ENCODE measurements at regions not wholly inside any gene's neighbourhood (a gene's known extent, or its start where the extent isn't known, plus 50 kb on each side); places are given as distances from the start of the nearest gene placed in this dataset.
A peak's percentile ranks its signal among the peaks of the same experiment; 100 is the strongest.

DNA sequence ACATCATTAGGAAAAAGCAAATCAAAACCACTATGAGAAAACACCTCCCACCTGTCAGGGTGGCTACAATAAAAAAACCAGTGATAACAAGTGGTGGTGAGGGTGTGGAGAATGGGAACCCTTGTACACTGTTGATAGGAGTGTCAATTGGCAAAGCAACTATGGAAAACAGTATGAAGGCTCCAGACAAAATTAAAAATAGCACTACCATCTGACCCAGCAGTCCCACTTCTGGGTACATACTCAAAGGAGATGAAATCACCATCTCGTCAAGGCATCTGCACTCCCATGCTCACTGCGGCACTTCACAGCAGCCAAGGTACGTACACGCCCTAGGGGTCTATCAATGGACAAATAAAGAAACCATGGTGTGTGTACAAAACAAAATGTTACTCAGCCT is 715.1 kb downstream of the UQCRFS1 start:
- DNase-seq (ENCODE audit: extremely low read depth in 1 of 2, low read depth in 1 of 2): no peak

DNA sequence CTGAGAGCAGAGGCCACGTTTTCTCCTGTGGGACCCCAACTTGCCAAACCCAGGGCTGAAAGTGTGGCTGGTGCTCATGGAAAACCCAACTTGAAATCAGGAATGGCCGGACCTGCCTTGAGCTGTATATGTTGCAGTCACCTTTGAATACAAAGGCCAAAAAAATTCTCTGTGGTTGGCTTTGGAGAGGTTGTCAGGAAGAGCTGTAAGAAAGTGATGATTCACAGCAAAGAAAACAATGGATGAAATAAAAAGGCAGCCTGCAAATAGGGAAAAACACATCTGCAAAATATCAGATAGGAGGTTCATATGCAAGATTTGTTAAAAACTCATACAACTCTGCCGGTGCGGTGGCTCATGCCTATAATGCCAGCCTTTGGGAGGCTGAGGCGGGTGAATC is 715.8 kb downstream of the UQCRFS1 start:
- no peak for DNase-seq (ENCODE audit: extremely low read depth in 1 of 2, low read depth in 1 of 2)

DNA sequence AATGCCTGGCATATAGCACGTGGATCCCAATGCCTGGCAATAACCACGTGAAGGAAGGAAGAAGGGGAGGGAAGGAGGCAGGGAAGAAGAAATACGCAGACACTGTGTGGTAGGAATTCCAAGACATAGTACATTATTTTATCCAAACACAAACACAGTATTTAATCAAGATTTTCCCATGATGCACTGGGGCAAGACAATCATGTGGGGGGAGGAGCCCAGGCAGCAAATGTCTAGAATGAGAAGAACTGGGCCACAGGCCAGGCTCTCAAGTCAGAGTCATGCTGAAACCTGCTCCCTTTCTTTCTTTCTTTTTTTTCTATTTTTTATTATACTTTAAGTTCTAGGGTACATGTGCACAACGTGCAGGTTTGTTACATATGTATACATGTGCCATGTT is 717.9 kb downstream of the UQCRFS1 start:
- DNase-seq (ENCODE audit: extremely low read depth in 1 of 2, low read depth in 1 of 2): no peak

DNA sequence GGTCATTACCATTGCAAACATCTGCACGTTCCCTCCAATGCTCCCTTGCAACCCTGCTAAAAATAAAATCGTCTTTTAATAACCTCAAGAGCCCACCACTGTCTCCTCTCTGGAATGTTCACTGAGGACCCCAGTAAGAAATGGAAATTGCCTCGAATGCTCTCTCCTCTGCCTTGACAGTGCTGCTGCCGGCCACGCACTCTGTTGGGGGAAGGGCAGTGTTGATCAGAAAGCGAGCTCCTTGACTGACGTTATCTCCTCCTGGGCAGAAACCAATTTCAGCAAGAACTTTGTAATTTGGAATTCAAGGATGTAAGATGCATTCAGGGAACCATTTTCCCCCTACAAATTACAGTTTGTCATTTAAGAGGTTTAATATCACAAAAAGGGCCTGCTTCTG is 718.5 kb downstream of the UQCRFS1 start:
- DNase-seq (ENCODE audit: extremely low read depth in 1 of 2, low read depth in 1 of 2): no peak

DNA sequence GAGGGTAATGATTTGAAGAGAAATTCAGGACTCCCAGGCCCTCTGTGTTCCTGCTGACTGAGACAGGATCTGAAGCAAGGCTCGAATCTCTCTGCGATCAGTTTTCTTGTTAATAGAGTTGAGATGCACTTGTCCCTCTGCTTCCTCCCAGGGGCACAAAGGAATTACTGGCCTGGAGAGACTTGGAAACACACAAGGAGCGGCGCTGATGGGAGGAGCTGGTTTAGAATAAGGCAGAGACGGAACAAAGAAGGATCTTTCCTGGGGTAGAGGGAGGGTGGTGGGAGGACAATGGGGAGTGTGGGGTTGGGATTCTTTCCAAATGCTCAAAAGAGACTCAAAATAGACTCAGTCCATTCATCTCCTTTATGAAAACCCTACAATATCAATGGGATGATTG is 719.1 kb downstream of the UQCRFS1 start:
- DNase-seq (ENCODE audit: extremely low read depth in 1 of 2, low read depth in 1 of 2): no peak

DNA sequence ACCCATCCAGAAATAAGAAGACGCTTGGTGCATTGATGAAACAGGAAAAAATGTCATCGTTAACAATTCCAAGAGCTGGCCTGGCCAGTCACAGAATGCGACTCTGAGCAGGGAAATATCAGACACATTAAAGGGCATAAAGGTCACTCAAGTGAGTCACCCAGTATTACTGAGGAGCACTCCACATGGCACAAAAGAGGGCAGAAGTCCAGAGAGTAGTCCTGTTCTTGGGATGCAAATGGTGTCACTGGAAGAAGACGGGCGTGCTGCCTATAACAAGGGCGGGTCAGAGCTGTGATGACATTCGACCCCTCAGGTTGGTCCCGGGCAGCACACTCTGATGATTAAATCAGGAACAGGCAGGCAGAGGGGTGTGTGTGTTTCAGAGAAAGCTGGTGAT is 720.3 kb downstream of the UQCRFS1 start:
- DNase-seq (ENCODE audit: extremely low read depth in 1 of 2, low read depth in 1 of 2): no peak

DNA sequence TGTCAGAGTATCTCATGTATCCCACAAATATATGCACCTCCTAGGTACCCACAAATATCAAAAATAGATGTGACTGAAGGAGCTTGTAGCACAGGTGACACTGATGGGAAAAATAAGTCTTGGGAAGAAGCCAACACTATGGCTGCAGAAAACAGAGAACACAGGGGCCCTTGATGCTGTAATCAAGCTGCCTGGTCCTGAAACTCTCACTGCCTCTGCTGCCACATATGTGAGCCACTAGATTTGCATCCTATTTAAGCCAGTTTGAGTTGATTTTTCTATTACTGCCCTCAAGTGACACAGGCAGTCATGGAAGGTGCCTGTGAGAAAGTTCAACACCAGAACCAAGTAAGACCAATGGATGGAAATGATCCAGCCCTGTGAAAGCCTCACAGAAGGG is 720.8 kb downstream of the UQCRFS1 start:
- DNase-seq (ENCODE audit: extremely low read depth in 1 of 2, low read depth in 1 of 2): no peak

DNA sequence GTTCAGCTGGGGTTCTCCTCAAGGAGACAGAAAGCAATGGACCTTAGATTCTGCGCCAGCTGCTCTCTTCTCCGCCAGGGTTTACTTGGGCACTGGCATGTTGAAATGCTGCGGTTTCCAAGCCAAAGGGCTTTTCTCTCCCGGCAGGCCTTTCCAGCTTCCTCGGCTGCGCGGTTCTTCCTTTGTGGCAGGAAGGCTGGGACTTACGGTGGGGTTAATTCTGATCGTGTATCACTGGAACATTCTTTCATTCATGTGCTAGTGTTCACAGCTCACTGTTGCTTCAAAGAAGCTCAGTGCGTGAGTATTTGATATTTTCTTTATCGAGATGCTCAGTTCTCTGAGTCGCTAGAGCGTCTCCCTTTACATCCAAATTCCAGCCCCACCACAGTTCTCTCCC is 723.2 kb downstream of the UQCRFS1 start:
- no peak for DNase-seq (ENCODE audit: extremely low read depth in 1 of 2, low read depth in 1 of 2)

DNA sequence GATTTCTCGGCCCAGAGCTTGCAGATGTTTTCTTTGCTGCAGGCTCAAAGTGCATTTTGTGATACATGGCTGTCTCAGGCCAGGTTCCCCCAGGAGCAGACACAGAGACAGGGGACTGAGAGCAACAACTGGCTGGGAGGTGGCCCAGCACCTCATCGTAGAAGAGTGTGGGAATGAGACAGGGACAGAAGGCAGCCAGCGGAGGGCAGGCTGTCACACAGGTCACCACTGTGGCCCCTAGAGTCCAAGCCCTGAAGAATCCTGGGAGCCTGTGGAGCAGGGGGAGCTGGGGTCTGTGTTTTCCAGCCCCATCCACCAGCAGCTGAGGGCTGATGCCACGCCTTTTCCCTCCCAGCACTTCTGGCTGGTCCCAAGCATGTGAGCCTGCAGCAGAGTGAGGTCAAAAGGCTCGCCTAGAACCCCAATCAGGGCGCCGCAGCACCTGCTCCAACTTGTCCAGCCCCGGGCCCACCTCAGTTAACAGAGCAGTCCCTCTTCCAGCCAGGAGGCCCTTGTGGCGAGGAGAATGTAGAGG is 723.8 kb downstream of the UQCRFS1 start:
- DNase-seq (ENCODE audit: extremely low read depth in 1 of 2, low read depth in 1 of 2): no peak

DNA sequence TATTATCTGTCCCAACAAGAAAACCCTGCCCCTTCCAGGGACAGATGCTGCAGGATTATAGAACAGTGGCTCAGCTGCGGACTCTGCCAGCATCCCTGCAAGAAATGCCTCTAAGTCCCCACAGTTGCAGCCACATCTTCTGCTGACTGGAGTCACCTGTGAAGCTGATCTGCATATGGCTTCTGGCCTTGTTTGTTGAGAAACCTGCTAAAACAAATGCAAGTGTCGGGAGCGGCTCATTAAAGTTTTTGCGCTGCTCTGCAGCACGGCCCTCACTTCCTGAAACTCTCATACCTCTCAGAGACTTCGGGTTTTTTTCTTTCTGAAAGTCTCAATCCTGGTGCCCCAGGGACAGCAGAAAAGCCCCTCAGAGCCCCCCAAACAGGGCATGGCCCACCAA is 725.0 kb downstream of the UQCRFS1 start:
- no peak for DNase-seq (ENCODE audit: extremely low read depth in 1 of 2, low read depth in 1 of 2)

DNA sequence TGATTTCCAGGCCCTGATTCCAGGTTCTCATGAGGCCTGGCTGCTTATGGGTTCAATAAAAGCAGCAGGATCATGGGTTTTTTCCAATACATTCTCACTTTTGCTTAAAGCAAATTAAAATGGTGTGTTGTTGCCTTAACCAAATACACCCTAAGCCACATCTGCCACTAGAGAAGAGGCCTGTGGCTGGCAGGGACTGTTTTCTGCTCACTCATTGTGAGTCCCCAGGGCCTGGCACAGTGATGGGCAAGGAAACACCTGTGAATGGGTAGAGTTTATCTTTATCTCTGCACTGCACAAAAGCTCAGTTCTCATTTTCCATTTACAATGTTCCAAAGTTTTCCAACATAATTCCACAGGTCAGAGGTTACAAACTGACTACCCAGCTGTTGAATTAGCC is 726.0 kb downstream of the UQCRFS1 start:
- no peak for DNase-seq (ENCODE audit: extremely low read depth in 1 of 2, low read depth in 1 of 2)

DNA sequence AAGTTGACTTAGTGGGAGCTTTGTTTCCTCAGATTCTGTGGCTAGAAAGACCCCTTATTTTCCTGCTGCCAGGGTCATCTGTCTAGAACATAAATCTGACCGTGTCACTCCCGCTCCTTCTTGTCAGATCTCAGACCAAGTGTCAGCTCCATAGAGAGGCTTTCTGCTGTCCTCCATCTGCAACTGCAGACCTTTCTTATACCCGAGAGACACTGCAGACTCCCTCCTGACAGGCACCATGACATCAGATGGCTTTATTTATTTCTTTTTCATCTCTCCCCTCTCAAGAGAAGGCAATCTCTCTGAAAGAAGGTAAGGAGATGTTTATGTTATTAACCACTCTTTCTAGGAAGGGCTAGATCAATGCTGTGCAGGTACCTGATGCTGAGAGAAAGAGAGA is 726.5 kb downstream of the UQCRFS1 start:
- DNase-seq (ENCODE audit: extremely low read depth in 1 of 2, low read depth in 1 of 2): no peak

DNA sequence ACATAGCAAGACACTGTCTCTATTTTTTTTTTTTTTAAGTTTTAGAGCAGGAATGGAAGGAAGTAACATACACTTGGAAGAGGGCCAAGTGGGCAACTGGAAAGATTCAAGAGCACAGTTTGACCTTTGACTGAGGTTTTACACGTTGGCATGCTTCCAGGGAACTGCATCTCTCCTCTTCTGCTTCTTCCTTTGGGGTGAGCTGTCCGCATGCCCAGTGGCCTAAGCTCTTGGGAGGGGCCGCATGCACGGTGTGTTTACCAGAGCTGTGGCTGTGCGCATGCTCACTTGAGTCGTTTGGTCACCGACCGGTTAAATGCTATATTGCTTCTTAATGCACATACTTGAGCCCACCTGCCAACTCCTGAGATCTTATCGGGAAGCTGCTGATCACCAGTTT is 727.7 kb downstream of the UQCRFS1 start:
- no peak for DNase-seq (ENCODE audit: extremely low read depth in 1 of 2, low read depth in 1 of 2)

DNA sequence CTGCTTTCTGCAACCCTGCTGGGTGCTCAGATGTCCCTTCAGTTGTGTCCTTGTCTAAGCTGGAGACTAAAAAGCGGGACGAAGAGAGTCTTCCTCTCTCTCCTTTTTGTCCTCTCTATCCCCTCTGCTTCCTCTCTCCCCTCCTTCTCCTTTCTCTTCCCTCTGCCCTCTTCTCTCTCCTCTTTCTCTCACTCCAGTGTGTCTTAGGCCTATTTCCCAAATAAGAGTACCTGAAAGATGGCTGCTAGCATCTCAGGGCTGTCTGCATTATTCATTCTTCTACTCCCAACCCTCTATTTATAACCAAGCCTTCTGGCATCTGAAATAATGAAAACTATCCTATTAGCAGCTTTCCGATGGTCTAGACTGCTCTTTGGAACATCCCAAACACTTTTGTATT is 729.8 kb downstream of the UQCRFS1 start:
- DNase-seq (ENCODE audit: extremely low read depth in 1 of 2, low read depth in 1 of 2): no peak

DNA sequence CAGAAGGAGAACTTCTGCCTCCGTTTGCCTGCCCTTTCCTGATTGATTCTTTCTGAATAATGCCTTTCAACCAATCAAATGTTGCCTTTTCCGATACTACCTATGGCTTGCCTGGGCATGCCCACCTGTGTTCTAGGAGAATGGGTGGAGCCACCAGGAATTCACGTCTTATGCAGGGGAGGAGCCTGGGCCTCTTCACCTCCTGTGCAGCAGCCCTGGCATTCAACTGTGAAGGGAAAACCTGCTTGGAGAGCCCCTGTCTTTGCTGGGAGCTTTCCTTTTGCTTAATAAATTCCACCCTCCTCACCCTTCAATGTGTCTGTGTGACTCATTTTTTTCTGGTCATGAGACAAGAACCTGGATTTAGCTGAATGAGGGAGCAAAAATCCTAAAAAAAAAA is 730.7 kb downstream of the UQCRFS1 start:
- DNase-seq (ENCODE audit: extremely low read depth in 1 of 2, low read depth in 1 of 2): no peak

DNA sequence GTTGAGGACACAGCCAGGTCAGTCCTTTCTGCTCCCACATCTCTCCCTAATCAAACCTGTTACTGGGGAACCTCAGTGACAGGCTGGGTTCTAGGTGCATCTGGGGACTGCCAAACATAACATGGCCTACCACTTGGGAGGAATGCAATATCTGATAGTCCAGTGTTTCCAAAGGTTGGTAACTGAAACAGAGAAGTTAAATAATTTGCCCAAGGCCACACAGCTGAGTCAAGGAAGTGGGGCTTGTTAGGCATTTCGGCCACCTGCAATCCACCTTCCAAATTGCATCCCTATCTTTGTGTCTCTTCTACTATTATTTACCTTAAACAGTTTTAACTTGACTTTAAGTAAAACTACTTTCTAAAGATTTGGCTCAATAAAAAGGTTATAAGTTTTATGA is 731.3 kb downstream of the UQCRFS1 start:
- no peak for DNase-seq (ENCODE audit: extremely low read depth in 1 of 2, low read depth in 1 of 2)

DNA sequence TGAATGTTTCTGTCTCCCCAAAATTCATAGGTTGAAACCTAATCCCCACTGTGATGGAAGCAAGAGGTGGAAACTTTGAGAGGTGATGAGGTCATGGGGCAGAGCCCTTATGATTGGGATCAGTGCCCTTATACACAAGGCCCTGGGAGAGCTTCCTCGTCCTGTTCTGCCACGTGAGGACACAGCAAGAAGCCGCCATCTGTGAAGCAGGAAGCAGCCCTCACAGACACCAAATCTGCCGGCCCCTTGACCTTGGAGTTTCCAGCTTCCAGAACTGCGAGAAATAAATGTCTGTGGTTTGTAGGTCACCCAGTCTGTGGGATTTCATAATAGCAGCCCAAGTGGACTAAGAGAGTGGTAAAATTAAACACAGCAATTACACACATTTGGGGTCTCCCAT is 737.4 kb downstream of the UQCRFS1 start:
- no peak for DNase-seq (ENCODE audit: extremely low read depth in 1 of 2, low read depth in 1 of 2)

DNA sequence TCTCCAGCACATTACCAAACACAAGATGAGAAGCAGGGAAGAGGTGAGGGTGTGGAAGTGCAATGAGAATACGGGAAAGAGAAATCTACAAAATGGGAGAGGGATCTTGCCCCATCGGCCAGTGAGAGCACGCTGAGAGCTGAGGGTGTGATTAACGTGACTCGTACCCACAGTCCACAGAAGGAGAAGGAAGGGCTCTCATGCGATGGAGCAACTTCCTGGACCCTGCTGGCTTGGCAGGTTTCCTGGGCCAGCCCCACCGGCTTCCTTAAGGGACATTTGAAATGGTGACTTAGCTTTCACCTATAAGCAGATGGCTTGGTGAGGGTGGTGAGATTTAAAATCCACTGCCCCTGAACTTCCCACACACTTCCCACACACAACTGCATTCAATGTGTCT is 740.1 kb downstream of the UQCRFS1 start:
- no peak for DNase-seq (ENCODE audit: extremely low read depth in 1 of 2, low read depth in 1 of 2)

DNA sequence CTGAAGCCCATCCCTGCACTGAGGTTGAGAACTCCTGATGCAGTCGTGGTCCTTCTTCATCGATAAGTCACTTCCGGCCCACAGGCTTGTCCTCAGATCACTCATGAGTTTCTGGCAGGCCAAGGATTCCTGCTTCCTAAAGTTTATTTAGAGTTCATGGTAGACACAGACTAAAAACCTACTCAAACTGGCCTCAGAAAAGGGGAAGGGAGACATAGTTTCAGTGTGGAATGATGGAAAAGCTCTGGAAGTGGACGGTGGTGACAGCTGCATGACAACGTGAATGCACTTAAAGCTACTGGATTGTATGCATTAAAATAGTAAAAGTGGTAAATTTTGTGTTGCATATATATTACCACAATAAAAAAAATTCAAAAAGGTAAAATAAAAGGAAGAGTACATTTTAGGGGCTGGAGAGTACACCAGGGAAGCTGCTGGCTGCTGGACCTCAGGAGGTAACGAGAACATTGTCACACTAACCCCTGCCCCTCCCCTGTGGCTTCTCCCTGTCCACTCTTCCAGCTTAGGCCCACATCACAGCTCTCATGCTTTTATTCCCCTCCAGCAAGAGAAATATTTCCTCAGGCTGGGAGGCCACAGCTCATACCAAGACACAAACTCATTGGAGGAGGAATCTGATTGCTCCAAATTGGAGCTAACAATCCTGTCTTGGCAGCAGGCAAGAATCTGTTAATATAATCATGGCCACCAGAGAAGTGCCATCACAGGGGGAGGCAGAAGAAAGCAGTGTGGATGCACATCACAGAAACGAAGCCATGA is 741.0 kb downstream of the UQCRFS1 start:
- DNase-seq (ENCODE audit: extremely low read depth in 1 of 2, low read depth in 1 of 2): no peak

DNA sequence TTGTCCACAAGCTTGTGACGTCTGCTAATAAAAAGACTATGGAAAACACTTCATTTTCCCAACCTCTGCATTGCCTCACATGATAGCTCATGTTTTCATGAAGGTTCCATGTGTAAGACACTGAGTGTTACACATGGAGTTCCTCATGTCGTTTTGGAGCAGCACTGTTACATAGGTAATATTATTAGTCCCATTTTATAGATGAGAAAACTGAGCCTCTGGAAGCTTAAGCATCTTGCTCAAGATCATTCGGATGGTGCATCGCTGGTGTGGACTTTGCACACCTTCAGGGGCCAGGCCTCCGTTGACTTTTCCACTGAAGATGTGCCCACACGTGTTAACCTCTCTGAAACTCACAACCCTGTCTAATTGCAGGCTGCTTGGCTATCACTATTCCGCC is 743.4 kb downstream of the UQCRFS1 start:
- no peak for DNase-seq (ENCODE audit: extremely low read depth in 1 of 2, low read depth in 1 of 2)

DNA sequence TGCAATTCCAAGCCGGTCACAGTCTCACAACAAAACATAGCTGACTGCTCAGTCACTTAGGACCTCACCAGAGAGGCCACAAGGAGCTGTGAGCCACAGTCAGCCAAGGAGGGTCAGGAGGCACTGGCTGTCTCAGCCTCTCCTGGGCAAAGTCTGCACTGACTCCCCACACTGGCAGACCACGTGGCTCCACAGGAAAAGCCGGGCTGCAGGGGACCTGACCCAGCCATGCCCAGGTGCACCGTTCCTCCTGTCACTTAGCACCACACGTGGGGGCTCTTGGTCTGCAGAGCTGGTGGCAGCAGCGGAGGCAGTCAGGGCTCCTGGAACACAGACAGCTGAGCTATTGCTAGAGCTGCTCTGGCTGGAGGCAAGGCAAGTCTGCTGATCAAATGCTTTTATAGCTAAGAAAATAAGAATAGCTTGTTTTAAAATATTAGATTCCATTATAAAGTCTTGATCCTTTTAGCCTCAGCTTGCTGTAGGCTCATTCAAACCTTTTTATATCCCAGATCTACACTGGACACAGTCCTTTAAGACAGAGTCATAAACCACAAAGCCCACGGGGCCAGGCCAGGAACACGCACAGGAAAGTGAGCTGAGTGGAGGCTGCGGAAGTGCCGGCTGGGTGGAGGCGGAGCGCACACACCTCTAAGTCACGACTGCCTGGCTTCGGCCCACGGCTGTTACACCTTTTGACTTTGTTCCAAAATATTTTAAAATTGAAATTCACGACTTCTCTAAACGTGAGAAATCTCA is 744.1 kb downstream of the UQCRFS1 start:
- DNase-seq (ENCODE audit: extremely low read depth in 1 of 2, low read depth in 1 of 2): peak in 1 of 2 donors; percentile 5

All from activated CD8-positive, alpha-beta memory T cell treated with anti-CD3 and anti-CD28 coated beads for 1 hour (primary cell).